HG03108 (cell line): ENCODE measurements at regions not wholly inside any gene's neighbourhood (a gene's known extent, or its start where the extent isn't known, plus 50 kb on each side); places are given as distances from the start of the nearest gene placed in this dataset.

Experiments used
- ATAC-seq: cut with Tn5 transposase; IDR thresholded peaks from one replicate; pipeline ENCODE4 v1.9.1; 2021; ENCODE audit warnings: moderate library complexity; ENCODE audit not compliant: unreplicated experiment

DNA sequence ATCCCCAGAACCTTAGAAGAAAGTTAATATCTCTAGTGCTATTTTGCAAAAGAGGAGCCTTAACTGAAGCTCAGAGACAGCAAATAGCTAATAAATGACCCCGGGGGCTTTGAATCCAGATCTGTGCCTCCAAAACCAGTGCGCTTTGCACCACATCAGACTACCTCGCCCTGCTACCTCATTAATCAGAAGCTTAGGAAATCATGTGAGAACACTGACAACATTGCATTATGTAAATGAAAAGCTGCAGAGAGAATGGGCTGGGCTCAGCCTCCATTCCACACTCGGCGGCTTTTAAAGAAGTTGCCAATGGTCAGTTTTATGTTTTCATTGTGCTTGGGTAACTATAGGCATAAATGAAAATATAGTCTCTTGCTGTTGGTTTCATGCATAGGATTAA lies 54.0 kb upstream of the STMND1 start:
- ATAC-seq, result no peak

DNA sequence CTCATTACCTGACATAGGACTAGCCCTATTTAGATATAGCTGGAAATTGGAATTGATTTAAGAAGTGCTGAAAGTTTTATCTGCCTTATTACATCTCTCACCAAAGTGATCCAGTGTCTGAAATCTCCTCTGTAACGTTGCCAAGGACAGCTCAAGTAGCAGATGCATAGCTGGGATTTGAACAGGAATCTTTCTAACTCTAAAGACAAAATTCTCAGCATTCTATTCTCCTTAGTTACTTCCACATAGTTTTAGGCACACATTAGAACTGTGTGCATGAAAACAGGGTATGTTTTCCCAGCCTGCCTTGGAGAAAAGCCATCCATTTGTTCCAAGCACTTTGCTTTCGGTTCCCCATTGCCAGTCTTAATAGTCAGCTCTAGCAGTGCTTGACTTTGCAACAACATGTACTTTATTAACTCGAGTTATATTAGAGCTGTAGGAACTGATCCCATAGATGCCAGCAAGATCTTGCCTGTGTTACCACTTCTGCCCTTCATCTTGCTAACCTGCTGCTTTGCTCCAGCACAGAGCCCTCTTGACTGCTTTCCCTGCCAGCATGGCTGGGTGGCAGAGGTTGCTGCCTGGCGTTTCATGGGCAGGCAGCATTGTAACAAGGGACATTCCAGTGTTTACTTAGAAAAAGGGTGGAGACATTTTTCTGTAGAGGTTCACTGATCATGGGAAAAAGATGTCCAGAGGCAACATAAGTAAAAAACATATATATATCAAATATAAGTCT lies 56.1 kb upstream of the STMND1 start:
- ATAC-seq, result no peak

- ATAC-seq, result no peak
Measured at GRCh38 chr6:17043148-17043522, 58.7 kb upstream of the STMND1 start.

DNA sequence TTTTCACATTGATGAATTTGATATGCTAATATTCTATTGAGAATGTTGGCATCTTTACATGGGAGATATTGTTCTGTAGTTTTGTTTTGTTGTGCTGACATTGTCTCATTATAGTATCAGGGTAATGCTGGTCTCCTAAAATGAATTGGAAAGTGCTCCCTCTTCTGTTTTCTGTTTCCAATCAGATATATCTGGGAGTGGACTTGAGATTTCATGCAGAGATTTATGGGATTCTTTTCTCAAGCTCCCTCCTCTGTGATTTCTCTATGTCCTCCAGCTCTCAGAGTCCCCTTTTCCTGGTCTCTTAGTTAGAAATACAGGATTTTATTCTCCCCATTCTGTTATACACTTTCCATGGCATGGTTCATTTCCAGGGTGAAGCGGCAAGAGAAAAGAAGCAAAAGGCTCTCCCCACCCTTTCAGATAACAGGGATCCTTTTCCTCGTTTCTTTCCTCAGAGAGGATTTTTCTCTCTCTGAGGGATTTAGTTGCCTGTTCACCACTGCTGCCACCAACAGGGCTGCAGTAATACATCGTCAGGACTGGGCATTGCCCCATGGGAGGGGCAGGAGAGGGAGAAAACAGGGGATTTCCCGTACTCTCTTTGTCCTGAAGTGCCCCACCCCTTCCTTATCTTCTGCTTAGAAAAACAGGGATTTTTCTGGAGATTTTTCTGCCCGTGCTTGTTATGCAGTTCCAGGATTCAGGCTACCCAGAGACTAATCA lies 59.3 kb upstream of the STMND1 start:
- ATAC-seq, result no peak

- ATAC-seq, result no peak
Measured at GRCh38 chr6:17039266-17039665, 62.6 kb upstream of the STMND1 start.

DNA sequence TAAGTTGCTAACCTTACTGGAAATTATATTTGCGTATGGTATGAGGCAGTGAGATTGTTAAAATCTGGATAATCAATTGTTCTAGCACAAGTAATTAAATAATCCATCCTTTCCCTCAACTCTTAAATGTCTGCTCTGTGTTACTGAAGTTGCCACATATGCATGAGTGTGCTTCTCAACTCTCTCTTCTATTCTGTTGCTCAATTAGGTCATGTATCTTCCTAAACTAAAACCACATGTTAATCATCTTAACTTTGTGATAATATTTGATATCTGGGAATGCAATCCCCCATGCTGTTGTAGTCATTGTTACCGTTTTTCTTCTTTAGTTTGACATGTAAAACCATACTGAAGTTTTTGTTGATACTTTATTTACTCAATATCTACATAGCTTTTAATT lies 63.5 kb upstream of the STMND1 start:
- ATAC-seq, result no peak

DNA sequence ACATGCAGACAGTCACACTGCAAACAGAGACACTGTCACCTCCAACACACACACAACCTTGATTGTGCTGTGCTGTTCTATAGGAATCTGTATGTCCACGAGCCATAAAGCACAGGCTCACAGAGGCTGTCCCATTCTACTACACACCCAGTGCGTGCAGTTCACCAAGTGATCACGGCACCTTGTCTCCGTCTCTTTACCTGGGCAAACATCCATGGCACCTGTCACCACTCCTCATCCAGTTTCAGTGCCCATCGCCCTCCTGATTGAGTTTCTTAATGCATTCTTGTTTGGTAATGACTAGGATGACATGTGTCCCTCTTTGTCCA lies 65.8 kb upstream of the STMND1 start:
- ATAC-seq, result no peak

- ATAC-seq, result no peak
Measured at GRCh38 chr6:17035257-17036064, 66.4 kb upstream of the STMND1 start.

DNA sequence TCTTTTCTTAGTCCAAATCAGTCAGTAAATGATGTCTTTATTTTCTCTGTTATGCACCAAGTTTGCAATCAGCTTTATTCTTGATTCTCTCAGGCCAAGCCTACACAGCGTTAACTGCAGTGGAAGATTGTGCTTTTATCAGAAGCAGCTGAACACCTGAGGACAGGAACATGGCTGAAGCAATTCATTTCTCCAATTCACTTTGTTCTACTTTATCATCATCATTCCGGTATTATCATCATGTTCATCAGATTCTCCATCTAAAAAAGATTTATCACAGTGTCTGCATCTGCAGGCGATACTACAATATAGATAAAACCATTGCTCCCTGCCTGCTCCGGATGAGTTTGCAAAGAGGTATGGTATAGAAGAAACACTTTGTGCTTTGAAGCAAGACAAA lies 68.1 kb upstream of the STMND1 start:
- no peak for ATAC-seq

GRCh38 chr6:17032988-17033634 lies 68.7 kb upstream of the STMND1 start:
- no peak for ATAC-seq

DNA sequence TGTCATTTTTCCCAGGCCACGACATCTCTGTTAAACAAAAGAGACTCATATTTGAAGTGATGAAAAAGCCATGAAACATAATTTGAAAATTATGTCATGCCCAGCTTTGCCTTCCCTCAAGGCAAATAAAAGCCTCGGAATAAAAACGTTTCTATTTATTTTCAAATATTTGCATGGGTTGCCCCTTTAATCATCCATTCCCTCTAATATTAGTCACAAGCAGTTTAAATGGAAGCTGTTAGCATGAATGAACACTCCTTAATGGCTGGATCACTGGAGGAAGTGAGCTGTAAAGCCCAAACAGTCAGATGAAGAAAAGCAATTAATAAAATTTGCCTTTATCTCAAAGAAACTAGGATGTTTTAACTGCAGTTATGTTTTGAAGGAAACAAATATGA lies 69.3 kb upstream of the STMND1 start:
- ATAC-seq, result no peak

DNA sequence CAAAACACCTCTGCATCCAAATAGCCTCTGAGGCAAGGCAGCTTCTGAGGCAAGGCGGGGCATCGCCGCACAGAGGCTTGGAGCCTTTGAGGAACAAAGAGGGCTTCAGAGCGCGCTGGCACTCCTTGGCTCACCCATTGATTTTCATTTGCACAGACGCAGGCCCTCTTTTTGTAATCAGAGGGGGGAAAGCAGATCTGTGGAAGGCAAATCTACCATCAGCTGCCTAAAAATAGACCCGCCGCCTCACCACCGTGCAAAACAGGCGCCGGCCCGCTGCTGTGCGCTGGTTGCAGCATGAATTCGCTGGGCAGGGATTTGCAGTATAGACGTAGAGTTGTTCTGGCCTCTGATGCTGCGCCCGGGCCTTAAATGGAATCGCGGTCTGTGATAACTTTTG lies 69.9 kb upstream of the STMND1 start:
- ATAC-seq, result no peak

DNA sequence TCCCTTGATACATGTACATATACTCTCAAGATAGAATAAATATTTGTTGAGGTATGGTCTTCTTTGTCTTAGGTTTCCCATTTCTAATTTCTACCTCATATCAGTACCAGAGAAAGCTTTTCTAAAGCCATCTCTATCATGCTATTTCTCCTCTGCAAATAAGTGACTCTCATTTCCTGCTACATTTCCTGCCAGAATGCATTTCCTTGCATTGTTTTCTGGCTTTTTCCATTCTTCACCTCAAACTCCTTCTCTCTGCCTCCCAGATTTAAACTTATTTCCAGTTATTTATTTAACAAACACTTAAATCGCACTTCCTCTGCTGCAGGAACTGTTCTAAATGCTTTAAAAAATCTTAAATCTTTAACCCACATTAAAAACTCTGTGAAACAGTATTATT lies 74.4 kb upstream of the STMND1 start:
- no peak for ATAC-seq

DNA sequence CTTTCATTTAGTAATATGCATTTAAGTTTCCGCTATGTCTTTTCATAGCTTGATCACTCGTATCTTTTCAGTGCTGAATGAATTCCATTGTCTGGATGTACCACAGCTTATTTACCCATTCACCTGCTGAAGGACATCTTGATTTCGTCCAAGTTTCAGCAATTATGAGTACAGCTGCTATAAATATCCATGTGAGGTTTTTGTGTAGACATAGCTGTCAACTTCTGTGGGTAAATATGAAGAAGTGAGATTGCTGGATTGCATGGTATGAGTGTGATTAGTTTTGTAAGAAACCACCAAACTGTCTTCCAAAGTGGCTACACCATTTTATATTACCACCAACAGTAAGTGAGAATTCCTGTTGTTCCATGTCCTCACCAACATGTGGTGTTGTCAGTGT lies 79.2 kb upstream of the STMND1 start:
- ATAC-seq, result no peak

- ATAC-seq, result no peak
Measured at GRCh38 chr6:17021539-17021889, 80.3 kb upstream of the STMND1 start.

- ATAC-seq, result no peak
Measured at GRCh38 chr6:17020889-17021538, 80.8 kb upstream of the STMND1 start.

GRCh38 chr6:17018425-17018824 lies 83.4 kb upstream of the STMND1 start:
- ATAC-seq, result no peak

GRCh38 chr6:17017416-17017815 lies 84.4 kb upstream of the STMND1 start:
- no peak for ATAC-seq

DNA sequence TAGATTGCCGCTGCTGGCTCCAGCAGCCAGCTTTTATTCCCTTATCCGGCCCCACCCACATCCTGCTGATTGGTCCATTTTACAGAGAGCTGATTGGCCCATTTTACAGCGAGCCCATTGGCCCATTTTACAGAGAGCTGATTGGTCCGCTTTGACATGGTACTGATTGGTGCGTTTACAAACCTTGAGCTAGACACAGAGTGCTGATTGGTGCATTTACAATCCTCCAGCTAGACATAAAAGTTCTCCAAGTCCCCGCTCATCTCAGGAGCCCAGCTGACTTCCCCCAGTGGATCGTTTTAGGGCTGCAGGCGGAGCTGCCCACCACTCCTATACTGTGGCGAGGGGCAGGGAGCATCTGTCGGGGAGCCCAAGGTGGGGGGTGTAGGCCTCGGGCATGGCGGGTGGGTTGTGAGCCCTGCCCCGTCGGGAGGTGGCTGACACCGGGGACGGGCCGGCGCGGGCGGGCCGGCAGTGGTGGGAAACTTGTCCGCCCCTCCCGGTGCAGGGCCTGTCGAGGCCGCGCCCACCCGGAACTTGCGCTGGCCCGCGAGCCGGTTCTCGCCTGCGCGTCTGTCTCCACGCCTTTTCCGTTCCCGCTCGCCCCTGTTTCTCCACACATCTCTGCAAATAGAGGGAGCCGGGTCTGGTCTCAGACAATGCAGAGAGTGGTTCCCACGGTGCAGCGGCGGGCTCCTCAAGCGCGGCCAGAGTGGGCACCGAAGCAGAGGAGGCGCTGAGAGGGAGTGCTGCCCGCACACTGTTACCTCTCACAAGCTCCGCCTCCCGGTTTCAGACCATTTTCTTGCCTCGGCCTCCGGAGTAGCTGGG lies 86.1 kb upstream of the STMND1 start:
- ATAC-seq, result no peak

DNA sequence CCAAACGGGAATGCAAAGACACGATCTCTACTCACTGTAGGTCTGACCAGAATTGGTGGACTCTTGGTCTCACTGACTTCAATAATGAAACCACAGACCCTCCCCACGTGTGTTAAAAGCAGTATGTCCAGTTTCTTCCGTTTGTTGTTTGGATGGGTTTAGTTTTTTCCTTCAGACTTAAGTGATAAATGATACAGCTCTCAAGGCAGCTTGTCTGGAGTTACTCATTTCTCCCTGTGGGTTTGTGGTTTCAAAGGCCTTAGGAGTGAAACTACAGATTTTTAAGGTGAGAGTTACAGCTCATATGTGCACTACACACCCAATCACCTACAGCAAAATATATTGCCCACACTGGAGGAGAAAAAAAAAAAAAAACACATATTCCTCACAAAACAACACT lies 86.7 kb upstream of the STMND1 start:
- peak; percentile 99 for ATAC-seq
